ENCODE measurements at regions not wholly inside any gene's neighbourhood (a gene's known extent, or its start where the extent isn't known, plus 50 kb on each side); places are given as distances from the start of the nearest gene placed in this dataset.

DNA sequence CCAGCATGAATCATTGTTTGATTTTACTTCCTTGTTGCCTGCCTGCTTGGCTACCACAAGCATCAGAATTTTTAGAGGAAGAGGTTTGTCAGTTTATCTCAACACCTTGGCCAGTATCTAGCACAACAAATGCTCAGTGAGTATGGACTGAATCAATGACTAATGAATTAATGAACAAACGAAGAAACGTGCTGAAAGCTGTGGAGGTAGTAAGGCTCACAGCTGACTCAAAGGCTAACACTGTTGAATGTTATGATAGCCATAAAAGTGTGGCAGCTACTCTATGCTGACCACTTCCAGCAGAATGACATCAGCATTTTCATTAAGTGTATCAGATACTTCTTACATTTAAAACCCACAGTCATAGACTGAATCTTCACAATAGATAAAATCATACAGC is 543.4 kb downstream of the IRS1 start:
- H3K4me3 Mint-ChIP-seq (ENCODE audit: unreplicated experiment): no peak overlapping the region
- TF ChIP-seq, protein P1, sequence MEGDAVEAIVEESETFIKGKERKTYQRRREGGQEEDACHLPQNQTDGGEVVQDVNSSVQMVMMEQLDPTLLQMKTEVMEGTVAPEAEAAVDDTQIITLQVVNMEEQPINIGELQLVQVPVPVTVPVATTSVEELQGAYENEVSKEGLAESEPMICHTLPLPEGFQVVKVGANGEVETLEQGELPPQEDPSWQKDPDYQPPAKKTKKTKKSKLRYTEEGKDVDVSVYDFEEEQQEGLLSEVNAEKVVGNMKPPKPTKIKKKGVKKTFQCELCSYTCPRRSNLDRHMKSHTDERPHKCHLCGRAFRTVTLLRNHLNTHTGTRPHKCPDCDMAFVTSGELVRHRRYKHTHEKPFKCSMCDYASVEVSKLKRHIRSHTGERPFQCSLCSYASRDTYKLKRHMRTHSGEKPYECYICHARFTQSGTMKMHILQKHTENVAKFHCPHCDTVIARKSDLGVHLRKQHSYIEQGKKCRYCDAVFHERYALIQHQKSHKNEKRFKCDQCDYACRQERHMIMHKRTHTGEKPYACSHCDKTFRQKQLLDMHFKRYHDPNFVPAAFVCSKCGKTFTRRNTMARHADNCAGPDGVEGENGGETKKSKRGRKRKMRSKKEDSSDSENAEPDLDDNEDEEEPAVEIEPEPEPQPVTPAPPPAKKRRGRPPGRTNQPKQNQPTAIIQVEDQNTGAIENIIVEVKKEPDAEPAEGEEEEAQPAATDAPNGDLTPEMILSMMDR (IDR thresholded peaks at IDR 0.05): no peak
- no peak overlapping the region for H3K27ac Mint-ChIP-seq (ENCODE audit: unreplicated experiment)
- H3K9me3 Mint-ChIP-seq (ENCODE audit: unreplicated experiment): peaks cover 8% of the 10 kb centered on the region
- H3K4me1 Mint-ChIP-seq (ENCODE audit: unreplicated experiment): no peaks in the 10 kb centered on the region
- no peak for DNase-seq (ENCODE audit: extremely low spot score, unreplicated experiment)
- no peaks in the 10 kb centered on the region for H3K36me3 Mint-ChIP-seq (ENCODE audit: unreplicated experiment)
- no peaks in the 10 kb centered on the region for H3K27me3 Mint-ChIP-seq (ENCODE audit: unreplicated experiment)

DNA sequence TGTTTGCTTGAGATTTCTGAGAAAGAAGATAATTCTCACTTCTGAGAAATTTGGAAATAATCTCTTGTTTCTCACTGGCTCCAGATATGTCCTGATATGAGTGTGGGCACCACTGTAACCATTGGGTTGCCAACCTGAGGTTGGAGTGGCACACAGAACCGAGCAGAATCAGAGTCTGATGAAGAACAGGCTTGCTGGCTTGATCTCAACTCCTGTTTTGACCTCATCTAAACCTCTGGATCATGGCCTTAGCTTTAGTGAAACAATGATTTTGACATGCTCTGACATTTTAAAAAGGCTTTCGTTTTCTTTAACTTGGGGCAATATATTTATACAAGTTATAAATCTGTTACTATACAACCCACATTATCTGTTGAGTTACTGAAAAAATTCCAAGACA is 548.0 kb downstream of the IRS1 start:
- H3K9me3 Mint-ChIP-seq (ENCODE audit: unreplicated experiment): peaks cover 8% of the 10 kb centered on the region
- H3K27ac Mint-ChIP-seq (ENCODE audit: unreplicated experiment): no peak overlapping the region
- H3K27me3 Mint-ChIP-seq (ENCODE audit: unreplicated experiment): no peaks in the 10 kb centered on the region
- DNase-seq (ENCODE audit: extremely low spot score, unreplicated experiment): no peak
- H3K4me1 Mint-ChIP-seq (ENCODE audit: unreplicated experiment): peaks cover 7% of the 10 kb centered on the region
- TF ChIP-seq, protein P1 (IDR thresholded peaks at IDR 0.05): no peak
- H3K36me3 Mint-ChIP-seq (ENCODE audit: unreplicated experiment): no peaks in the 10 kb centered on the region
- H3K4me3 Mint-ChIP-seq (ENCODE audit: unreplicated experiment): no peak overlapping the region

DNA sequence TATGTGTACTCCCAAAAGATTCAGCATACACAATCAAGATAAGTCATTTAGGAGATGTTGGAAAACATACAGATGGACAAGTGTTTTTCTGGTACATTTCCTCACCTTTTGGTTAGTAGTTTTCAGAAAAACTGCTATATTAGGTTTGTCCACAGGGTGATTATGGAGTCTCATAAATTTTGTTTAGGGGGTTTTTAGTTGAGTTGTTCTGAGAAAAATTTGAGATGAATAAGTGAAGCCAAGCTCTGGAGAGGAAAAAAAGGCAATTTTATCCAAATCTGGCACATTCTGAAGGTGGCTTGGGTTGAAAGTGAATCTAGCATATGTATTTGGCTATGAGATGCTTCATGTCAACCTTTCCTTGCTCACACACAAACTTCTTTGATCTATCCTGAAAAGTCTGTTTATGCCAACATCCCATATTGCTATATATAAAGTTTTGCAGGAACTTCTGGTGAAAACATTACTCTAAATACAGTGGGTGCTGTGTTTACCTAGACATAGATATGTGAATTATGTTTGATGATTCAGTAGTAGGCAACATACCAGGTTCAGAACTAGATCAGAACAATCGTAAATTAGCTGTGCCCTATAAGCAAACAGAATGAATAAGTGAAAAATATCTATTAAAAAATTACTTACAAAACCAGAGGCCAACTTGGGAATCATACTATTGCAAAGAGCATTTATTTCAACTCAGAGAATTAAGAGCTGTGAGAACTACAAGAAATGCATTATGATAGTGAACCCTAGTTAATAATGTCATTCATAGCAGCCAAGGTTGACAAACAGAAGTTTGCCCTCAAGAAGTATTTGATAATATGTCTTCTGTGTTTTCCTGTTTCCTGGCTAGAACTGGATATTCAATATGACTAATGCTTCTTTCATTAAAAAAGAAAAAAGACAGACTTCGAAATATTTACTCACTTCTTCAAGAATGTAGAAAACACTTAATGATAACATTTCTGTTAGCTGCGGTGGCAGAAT is 552.0 kb downstream of the IRS1 start:
- H3K4me3 Mint-ChIP-seq (ENCODE audit: unreplicated experiment): no peak overlapping the region
- no peak for DNase-seq (ENCODE audit: extremely low spot score, unreplicated experiment)
- H3K27me3 Mint-ChIP-seq (ENCODE audit: unreplicated experiment): no peaks in the 10 kb centered on the region

DNA sequence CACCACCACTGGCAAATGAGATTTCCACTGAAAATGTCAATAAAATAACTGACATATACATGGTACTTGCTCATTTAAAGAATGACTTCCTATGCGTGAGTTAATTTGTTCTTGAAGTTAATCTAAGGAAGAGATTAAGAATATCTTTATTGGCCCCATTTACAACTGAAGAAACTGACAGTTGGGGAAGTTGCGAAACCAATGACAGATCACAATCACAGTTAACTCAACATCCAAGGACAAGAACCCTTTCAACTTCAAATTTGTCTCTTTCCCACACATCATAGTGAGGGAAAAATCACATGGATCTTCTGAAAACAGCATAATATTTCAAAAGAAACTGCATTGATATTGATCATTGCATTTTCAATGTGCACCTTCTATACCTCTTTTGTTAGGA is 565.4 kb downstream of the IRS1 start:
- H3K27me3 Mint-ChIP-seq (ENCODE audit: unreplicated experiment): no peaks in the 10 kb centered on the region
- H3K4me3 Mint-ChIP-seq (ENCODE audit: unreplicated experiment): no peak overlapping the region
- H3K9me3 Mint-ChIP-seq (ENCODE audit: unreplicated experiment): no peaks in the 10 kb centered on the region
- TF ChIP-seq, protein P1 (IDR thresholded peaks at IDR 0.05): no peak
- DNase-seq (ENCODE audit: extremely low spot score, unreplicated experiment): no peak
- H3K36me3 Mint-ChIP-seq (ENCODE audit: unreplicated experiment): no peaks in the 10 kb centered on the region
- no peak overlapping the region for H3K27ac Mint-ChIP-seq (ENCODE audit: unreplicated experiment)
- H3K4me1 Mint-ChIP-seq (ENCODE audit: unreplicated experiment): no peaks in the 10 kb centered on the region

More for the DNA sequence above, 552.0 kb downstream of the IRS1 start:
- Mint-ChIP-seq H3K4me1 (ENCODE audit: unreplicated experiment) (peaks cover 7% of the 10 kb centered on the region), H3K36me3 (ENCODE audit: unreplicated experiment) (peaks cover 4% of the 10 kb centered on the region), H3K27ac (ENCODE audit: unreplicated experiment) (no peak overlapping the region), H3K9me3 (ENCODE audit: unreplicated experiment) (peaks cover 11% of the 10 kb centered on the region)
- TF ChIP-seq, protein P1 (IDR thresholded peaks at IDR 0.05): no peak

DNA sequence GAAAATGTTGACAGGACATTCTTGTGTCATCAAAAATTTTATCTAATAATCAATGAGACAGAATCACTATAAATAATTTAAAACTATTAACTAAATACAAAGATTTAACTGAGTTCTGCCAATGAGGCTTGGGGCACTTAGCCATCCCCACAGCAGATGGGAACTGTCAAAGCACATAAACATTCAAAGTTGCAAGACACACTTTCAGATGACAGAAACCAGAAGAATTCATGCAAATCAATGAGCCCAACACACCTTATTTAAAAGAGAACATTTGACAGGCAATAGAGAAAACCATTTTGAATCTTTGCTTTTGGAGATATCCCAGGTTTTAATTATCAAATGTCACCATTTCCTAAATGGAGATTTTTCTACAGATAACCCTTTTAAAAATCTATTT is 566.2 kb downstream of the IRS1 start:
- Mint-ChIP-seq H3K27me3 (ENCODE audit: unreplicated experiment) (no peaks in the 10 kb centered on the region), H3K4me3 (ENCODE audit: unreplicated experiment) (no peak overlapping the region), H3K36me3 (ENCODE audit: unreplicated experiment) (no peaks in the 10 kb centered on the region), H3K4me1 (ENCODE audit: unreplicated experiment) (no peaks in the 10 kb centered on the region), H3K9me3 (ENCODE audit: unreplicated experiment) (no peaks in the 10 kb centered on the region), H3K27ac (ENCODE audit: unreplicated experiment) (no peak overlapping the region)
- no peak for DNase-seq (ENCODE audit: extremely low spot score, unreplicated experiment)
- TF ChIP-seq, protein P1 (IDR thresholded peaks at IDR 0.05): no peak

Measured in osteocyte (in vitro differentiated cells).